Stimulated activated CD4-positive, alpha-beta T cell treated with anti-CD3 and anti-CD28 coated beads, Interleukin-4, amount 100 ng/mL, for 1 hour (primary cell): ENCODE measurements at regions not wholly inside any gene's neighbourhood (a gene's known extent, or its start where the extent isn't known, plus 50 kb on each side); places are given as distances from the start of the nearest gene placed in this dataset.
"Not testable (repeated sequence)": the region's sequence is repeated elsewhere in the genome, so short reads cannot be mapped to it uniquely, and the experiment has no call there.

ENCODE experiments used
- DNase-seq: peaks from one replicate; pipeline ENCODE4 v3.0.0-alpha.2; 2020

GRCh38 chr9:2397875-2398274, 223.7 kb upstream of the VLDLR start:
- not testable (repeated sequence) for DNase-seq

- not testable (repeated sequence) for DNase-seq
Measured at GRCh38 chr9:2401746-2402145, 219.8 kb upstream of the VLDLR start.

GRCh38 chr9:2403701-2404100, 217.9 kb upstream of the VLDLR start:
- no peak for DNase-seq

DNA sequence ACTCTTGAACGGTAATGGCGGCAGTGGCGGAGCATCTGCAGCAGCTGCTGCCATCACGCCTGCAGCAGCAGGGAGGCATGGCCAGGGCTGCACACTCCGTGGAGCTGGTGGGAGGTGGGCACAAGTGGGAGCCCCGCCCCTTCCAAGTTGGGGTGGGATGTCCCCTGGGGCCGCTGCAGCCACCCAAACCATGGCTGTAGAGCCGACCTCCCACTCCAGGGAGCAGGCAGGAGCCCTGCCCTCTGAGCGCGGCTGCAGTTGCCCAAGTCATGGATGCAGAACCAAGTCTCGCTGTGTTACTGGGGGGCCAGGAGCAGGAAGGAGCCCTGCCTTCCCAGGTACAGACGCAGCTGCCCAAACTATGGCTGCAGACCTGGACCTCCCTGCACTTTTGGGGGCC, 215.3 kb upstream of the VLDLR start:
- no peak for DNase-seq

DNA sequence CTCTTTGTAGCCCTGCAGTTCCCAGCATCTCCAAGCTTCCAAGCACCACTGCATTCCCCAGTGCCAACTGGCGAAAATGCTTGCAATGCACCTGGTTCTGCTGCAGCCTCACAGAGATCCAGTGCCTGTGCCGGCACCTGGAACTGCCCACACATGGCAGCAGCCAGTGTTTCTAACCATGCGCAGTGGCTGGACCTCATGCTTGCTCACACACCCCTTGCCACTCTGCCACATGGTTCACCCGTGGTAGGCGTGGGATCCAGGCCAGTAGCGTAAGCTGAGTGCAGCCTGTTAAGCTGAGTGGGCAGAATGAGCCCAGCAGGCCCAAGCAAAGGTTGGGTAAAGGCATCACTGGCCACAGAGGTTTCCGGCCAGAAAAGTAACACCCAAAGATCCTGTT, 214.1 kb upstream of the VLDLR start:
- no peak for DNase-seq

DNA sequence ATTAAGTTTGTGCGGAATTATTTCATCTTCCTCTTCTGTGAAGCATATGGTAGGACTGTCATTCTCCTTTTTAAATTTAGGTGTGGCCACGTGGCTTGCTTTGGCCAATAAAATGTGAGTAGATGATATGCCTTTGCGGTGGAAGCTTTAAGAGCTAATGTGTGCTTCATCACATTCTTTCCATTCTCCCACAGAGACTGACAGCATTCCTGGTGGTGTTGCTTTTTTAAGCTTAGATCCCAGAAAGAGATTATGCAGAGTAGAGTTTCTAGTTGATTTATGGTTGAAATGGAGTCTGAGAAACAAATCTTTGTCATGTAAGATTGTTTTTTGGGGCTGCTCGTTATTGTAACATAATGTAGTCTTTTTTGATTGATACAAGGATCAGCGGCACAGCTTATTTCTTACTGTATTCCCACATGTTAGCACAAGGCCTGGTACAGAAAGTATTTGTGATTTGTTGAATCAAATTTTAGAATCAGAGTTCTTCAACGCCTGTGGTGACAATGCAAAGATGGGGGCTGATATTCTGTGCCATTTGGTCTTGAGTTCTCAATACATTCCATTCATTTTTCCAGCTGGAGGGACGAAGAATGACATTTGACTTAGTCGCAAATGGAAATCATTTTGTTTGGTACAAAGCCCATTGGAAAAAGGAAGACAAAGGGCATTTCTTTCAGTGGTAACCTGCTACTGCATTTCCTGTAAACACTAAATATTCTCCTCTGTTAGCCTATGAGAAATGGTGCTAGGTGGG, 209.9 kb upstream of the VLDLR start:
- DNase-seq = no peak

- DNase-seq = no peak
Measured at GRCh38 chr9:2413160-2413805, 208.3 kb upstream of the VLDLR start.

DNA sequence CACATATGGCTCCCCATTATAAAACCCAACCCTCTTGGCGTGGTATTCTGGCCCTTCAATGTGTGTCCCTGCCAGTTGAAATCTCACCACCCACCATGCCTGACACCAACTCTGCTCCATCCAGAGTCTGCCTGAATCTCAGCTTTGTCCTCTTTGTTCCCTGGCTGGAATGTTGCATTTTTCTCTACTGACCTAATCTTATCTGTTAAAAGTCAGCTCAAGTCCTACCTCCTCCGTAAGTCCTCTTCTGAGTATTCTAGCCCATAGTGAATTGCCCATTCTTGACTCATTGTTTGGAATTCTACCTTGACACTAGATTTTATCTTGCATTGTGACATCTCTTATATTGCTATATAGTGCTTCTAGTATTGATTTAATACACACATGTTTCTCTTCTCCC, 207.1 kb upstream of the VLDLR start:
- no peak for DNase-seq

DNA sequence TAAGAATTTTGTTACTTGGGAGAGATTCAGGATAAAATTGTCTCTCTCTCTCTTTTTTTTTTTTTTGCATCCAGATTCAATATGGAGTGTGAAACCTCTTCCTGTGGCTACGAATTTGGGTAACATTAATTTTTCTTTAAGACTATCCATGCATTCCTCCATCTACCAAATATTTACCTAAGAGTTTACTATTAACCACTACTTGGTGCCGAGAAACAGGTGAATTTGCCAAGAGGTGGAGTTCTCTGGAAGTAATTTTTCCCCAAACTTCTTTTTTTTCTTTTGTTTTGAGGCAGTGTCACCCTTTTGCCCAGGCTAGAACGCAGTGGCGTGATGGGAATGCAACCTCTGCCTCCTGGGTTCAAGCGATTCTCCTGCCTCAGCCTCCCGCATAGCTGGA, 206.3 kb upstream of the VLDLR start:
- no peak for DNase-seq

GRCh38 chr9:2417730-2418129, 203.9 kb upstream of the VLDLR start:
- DNase-seq = no peak

- DNase-seq = no peak
Measured at GRCh38 chr9:2418619-2419018, 203.0 kb upstream of the VLDLR start.

DNA sequence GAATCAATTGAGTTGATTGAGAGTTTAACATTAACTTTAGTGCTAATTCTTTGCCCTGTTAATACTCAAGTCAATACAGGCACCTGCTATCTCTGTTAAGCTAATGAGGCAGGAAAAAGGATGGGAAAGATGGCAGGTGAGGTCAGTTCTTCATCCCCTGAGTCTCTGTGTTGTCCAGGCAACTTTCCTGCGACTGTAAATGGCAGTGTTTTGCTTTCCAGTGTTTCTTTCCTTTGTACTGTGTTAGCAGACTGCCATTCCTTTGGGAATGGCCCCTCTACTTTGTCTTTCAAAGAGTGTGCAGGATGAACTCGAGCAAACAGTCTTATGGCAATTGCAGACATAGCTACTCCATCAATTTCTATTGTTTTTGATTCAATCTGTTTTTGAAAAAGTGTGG, 202.2 kb upstream of the VLDLR start:
- no peak for DNase-seq

- DNase-seq = no peak
Measured at GRCh38 chr9:2420543-2420942, 201.0 kb upstream of the VLDLR start.

DNA sequence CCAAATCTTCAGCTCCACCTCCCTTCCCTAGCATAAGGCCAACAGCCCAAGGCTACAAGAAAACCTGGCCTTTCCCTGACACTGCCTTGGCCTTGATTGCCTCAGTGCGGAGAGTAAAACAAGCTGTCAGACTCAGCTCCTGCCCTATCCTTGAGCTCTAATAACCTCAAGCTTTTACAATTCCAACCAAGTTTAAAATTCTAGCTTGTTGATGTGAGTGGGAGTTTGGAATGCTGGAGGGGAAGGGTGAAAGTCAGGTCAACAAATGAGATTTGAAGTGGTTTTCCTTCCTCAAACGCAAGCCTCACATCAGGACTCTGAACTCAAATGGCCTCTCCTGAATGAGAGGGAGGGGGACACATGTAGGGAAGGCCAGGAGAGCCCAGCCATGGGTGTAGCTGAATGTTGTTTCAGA, 197.0 kb upstream of the VLDLR start:
- DNase-seq = no peak

DNA sequence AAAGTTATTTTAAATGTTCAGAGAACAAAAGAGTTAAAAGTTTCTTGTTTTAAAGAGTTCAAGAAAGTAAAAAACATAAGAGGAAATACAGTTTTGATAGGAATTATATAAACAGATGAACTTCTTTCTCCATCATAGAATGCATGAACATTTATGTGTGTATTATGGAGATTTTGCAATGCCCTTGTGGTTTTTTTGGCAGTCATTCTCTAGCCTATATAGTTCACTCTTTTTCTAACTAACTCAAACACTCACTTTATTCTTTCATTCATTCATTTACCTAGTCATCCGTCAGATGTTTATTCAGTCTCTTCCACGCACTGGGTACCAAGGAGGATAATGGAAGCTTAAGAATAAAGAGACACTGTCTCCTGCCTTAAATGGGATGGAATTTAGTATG, 195.9 kb upstream of the VLDLR start:
- no peak for DNase-seq

GRCh38 chr9:2427120-2427891, 194.3 kb upstream of the VLDLR start:
- DNase-seq = no peak

GRCh38 chr9:2439957-2440356, 181.6 kb upstream of the VLDLR start:
- no peak for DNase-seq

GRCh38 chr9:2443933-2444332, 177.7 kb upstream of the VLDLR start:
- not testable (repeated sequence) for DNase-seq

- DNase-seq = no peak
Measured at GRCh38 chr9:2448193-2448738, 173.3 kb upstream of the VLDLR start.

- no peak for DNase-seq
Measured at GRCh38 chr9:2453106-2453505, 168.5 kb upstream of the VLDLR start.

- no peak for DNase-seq
Measured at GRCh38 chr9:2453701-2454100, 167.9 kb upstream of the VLDLR start.

GRCh38 chr9:2459756-2460155, 161.8 kb upstream of the VLDLR start:
- no peak for DNase-seq

DNA sequence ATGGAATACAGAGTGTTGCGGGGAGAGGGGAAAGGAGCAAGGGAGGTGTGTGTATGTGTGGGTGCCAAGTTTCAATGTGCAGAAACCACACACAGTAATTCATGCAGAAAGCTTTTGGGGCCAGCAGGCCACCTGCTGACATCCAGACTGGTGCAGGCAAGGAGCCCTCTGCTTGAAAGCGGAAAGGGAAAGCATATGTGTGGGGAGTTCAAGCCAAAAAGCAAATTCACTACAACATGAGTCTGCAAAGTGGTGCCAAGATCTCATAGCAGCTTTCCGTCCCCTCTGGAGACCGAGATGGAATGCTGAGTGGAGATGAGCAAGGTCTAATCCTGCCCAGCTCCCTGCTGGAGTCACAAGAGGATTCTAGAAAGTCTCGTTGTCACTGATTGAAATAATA, 159.7 kb upstream of the VLDLR start:
- DNase-seq = no peak

DNA sequence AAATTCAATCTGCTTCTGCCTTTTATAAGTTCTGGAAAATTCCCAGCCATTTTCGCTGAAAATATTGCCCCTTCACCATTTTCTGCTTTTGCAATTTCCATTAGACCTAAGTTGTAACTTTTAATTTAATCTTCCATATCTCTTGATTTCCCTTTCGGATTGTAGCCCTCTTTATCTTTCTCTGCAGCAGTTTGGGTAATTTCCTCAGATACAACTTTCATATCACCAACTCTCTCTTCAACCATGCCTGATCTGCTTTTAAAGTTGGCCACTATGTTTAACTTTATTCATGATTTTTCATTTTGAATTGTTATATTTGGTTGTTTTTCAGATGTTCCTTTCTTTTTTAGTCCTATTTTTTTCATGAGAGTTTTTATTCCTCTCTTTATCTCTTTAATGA, 157.0 kb upstream of the VLDLR start:
- no peak for DNase-seq
